ENCODE measurements at regions not wholly inside any gene's neighbourhood (a gene's known extent, or its start where the extent isn't known, plus 50 kb on each side); places are given as distances from the start of the nearest gene placed in this dataset.
"Not testable (repeated sequence)": the region's sequence is repeated elsewhere in the genome, so short reads cannot be mapped to it uniquely, and the experiment has no call there.

DNA sequence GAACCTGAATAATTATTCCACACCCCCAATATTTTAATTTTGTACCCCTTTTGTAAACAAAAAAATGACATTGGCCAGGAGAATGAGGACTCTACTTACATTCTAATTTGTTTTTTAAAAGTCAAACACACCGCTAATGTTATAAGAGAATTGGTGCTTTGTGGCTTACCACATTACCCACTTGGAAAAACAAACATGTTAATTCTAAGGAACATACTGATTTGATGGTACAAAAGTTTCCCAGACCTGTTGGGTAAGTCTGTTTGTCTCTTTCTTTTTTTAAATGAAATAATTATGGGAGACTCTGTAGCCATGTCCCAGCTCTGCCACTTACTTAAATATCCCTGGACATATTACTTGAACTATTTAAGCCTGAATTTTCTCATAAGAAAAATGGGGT is 352.5 kb upstream of the C2CD4B start:
- H3K27me3 ChIP-seq (ENCODE audit: insufficient read depth, poor library complexity, severe bottlenecking) = peaks cover 11% of the 10 kb centered on the region
- TF ChIP-seq SPI1 (IDR thresholded peaks at IDR 0.05; ENCODE audit: borderline replicate concordance, low read depth) (no peak), GABPA (IDR thresholded peaks at IDR 0.05; ENCODE audit: low read depth) (no peak), POLR2AphosphoS5 (IDR thresholded peaks at IDR 0.05; ENCODE audit: low read depth) (no peak)
- TF ChIP-seq, protein P1, sequence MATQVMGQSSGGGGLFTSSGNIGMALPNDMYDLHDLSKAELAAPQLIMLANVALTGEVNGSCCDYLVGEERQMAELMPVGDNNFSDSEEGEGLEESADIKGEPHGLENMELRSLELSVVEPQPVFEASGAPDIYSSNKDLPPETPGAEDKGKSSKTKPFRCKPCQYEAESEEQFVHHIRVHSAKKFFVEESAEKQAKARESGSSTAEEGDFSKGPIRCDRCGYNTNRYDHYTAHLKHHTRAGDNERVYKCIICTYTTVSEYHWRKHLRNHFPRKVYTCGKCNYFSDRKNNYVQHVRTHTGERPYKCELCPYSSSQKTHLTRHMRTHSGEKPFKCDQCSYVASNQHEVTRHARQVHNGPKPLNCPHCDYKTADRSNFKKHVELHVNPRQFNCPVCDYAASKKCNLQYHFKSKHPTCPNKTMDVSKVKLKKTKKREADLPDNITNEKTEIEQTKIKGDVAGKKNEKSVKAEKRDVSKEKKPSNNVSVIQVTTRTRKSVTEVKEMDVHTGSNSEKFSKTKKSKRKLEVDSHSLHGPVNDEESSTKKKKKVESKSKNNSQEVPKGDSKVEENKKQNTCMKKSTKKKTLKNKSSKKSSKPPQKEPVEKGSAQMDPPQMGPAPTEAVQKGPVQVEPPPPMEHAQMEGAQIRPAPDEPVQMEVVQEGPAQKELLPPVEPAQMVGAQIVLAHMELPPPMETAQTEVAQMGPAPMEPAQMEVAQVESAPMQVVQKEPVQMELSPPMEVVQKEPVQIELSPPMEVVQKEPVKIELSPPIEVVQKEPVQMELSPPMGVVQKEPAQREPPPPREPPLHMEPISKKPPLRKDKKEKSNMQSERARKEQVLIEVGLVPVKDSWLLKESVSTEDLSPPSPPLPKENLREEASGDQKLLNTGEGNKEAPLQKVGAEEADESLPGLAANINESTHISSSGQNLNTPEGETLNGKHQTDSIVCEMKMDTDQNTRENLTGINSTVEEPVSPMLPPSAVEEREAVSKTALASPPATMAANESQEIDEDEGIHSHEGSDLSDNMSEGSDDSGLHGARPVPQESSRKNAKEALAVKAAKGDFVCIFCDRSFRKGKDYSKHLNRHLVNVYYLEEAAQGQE (IDR thresholded peaks at IDR 0.05; ENCODE audit: insufficient replicate concordance, low read depth) = no peak
- TF ChIP-seq, protein P2, sequence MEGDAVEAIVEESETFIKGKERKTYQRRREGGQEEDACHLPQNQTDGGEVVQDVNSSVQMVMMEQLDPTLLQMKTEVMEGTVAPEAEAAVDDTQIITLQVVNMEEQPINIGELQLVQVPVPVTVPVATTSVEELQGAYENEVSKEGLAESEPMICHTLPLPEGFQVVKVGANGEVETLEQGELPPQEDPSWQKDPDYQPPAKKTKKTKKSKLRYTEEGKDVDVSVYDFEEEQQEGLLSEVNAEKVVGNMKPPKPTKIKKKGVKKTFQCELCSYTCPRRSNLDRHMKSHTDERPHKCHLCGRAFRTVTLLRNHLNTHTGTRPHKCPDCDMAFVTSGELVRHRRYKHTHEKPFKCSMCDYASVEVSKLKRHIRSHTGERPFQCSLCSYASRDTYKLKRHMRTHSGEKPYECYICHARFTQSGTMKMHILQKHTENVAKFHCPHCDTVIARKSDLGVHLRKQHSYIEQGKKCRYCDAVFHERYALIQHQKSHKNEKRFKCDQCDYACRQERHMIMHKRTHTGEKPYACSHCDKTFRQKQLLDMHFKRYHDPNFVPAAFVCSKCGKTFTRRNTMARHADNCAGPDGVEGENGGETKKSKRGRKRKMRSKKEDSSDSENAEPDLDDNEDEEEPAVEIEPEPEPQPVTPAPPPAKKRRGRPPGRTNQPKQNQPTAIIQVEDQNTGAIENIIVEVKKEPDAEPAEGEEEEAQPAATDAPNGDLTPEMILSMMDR (IDR thresholded peaks at IDR 0.05; ENCODE audit: insufficient read depth, low read length) = no peak
- no peak for DNase-seq (ENCODE audit: low read depth in 1 of 2, low spot score in 1 of 2)
- H3K4me3 ChIP-seq (replicated peaks; ENCODE audit: insufficient read depth, low read length) = no peak overlapping the region
- no peak overlapping the region for H3K27ac ChIP-seq (replicated peaks)

DNA sequence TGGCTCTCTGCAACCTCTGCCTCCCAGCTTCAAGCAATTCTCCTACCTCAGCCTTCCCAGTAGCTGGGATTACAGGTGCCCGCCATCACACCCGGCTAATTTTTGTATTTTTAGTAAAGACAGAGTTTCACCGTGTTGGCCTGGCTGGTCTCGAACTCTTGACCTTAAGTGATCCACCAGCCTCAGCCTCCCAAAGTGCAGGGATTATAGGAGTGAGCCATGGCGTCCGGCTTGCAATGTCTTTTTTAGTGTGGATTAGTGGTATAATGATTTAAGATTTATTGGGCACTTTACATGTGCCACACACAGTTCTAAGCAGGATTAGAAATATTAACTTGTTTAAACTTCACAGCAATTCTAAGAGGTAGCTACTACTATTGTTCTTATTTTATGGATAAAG is 353.6 kb upstream of the C2CD4B start:
- H3K4me3 ChIP-seq (replicated peaks; ENCODE audit: insufficient read depth, low read length); H3K27ac ChIP-seq (replicated peaks); DNase-seq (ENCODE audit: low read depth in 1 of 2, low spot score in 1 of 2): not testable (repeated sequence)
- H3K27me3 ChIP-seq (ENCODE audit: insufficient read depth, poor library complexity, severe bottlenecking) = peaks cover 11% of the 10 kb centered on the region

DNA sequence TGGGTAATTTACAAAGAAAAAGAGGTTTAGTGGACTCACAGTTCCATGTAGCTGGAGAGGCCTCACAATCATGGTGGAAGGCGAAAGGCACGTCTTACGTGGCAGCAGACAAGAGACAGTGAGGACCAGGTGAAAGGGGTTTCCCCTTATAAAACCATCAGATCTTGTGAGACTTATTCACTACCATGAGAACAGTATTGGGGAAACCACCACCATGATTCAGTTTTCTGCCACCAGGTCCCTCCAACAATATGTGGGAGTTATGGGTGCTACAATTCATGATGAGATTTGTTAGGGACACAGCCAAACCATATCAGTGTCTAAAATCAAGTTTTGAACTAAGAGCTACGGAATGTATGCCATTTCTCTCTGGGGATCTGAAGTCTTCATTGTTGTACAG is 354.8 kb upstream of the C2CD4B start:
- H3K4me3 ChIP-seq (replicated peaks; ENCODE audit: insufficient read depth, low read length) = no peak overlapping the region
- no peak for DNase-seq (ENCODE audit: low read depth in 1 of 2, low spot score in 1 of 2)
- TF ChIP-seq, protein P1 (IDR thresholded peaks at IDR 0.05; ENCODE audit: insufficient replicate concordance, low read depth) = no peak
- TF ChIP-seq POLR2AphosphoS5 (IDR thresholded peaks at IDR 0.05; ENCODE audit: low read depth) (no peak), GABPA (IDR thresholded peaks at IDR 0.05; ENCODE audit: low read depth) (no peak), SPI1 (IDR thresholded peaks at IDR 0.05; ENCODE audit: borderline replicate concordance, low read depth) (no peak)
- TF ChIP-seq, protein P2 (IDR thresholded peaks at IDR 0.05; ENCODE audit: insufficient read depth, low read length) = no peak
- H3K27me3 ChIP-seq (ENCODE audit: insufficient read depth, poor library complexity, severe bottlenecking) = peaks cover 5% of the 10 kb centered on the region
- H3K27ac ChIP-seq (replicated peaks) = no peak overlapping the region

DNA sequence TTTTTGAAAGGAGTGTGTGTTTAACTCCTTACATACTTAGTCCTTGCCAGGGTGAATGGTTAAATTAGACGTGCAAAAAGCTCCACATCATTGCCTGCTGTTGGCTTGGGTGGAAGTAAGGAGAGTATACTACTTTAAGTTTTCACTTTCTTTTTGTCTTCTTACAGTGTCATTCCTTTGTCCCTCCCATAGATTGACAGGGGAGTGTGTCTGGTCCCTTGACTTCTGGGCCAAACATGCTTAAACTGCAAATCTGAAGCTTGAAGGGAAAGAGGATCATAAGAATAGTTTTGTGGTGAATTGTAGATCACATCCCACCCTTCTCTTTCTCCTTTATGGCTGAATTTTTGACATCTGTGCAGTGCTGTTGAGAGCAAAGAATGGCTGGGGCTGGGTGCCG is 355.8 kb upstream of the C2CD4B start:
- H3K27me3 ChIP-seq (ENCODE audit: insufficient read depth, poor library complexity, severe bottlenecking) = peaks cover 5% of the 10 kb centered on the region
- no peak for DNase-seq (ENCODE audit: low read depth in 1 of 2, low spot score in 1 of 2)
- no peak overlapping the region for H3K27ac ChIP-seq (replicated peaks)
- no peak overlapping the region for H3K4me3 ChIP-seq (replicated peaks; ENCODE audit: insufficient read depth, low read length)
- TF ChIP-seq, protein P1 (IDR thresholded peaks at IDR 0.05; ENCODE audit: insufficient replicate concordance, low read depth) = no peak
- TF ChIP-seq POLR2AphosphoS5 (IDR thresholded peaks at IDR 0.05; ENCODE audit: low read depth) (no peak), GABPA (IDR thresholded peaks at IDR 0.05; ENCODE audit: low read depth) (no peak), SPI1 (IDR thresholded peaks at IDR 0.05; ENCODE audit: borderline replicate concordance, low read depth) (no peak)
- TF ChIP-seq, protein P2 (IDR thresholded peaks at IDR 0.05; ENCODE audit: insufficient read depth, low read length) = no peak
